Femur (tissue), 1 donor: ENCODE measurements at regions not wholly inside any gene's neighbourhood (a gene's known extent, or its start where the extent isn't known, plus 50 kb on each side); places are given as distances from the start of the nearest gene placed in this dataset.
A peak's percentile ranks its signal among the peaks of the same experiment; 100 is the strongest.

Experiments
- DNase-seq: peaks from one replicate; pipeline ENCODE4 v3.0.0-alpha.2; 2017

DNA sequence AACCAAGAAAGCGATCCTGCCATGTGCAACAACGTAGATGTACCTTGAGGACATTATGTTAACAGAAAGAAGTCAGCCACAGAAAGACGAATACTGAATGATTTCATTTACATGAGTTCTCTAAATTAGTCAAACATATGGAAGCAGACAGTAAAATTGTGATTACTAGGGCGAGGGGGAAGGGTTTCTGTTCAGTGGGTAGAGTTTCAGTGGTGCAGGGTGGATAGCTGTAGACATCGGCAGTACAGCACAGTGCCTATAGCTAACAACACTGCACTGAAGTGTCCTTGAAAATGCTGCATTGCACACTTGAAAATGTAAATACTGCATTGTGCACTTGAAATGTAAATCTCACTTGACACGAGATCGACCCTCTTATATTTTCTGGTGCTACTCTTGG, 275.3 kb downstream of the GALR1 start:
- DNase-seq: no peak

DNA sequence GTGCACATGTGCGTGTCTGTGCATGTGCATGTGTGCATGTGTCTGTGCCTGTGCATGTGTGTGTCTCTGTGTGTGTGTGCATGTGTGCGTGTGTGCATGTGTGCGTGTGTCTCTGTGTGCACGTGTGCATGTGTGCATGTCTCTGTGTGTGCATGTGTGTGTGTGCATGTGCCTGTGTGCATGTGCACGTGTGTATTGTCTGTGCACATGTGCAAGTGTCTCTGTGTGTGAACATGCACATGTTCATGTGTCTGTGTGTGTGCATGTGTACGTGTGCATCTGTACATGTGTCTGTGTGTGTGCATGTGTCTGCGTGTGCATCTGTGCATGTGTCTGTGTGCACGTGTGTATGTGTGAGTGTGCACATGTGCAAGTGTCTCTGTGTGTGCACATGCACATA, 277.3 kb downstream of the GALR1 start:
- no peak for DNase-seq

DNA sequence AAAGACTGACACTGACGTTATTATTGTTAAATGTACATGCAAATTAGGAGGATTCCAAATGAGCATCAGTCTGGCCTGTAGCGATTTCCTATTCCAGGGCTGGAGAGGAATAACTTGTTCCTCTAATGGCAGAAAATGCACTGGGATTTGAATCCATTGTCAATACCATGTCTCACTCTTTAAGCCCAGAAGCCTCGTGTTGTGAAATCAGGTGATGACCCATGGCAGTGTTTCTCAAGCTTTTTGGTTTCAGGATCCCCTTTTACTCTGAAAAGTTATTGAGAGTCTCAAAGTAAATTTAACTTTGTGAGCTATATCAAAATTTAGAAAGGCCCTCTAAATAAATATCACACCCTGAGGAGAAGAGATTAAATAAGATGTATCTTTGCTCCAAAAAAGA, 279.2 kb downstream of the GALR1 start:
- no peak for DNase-seq

DNA sequence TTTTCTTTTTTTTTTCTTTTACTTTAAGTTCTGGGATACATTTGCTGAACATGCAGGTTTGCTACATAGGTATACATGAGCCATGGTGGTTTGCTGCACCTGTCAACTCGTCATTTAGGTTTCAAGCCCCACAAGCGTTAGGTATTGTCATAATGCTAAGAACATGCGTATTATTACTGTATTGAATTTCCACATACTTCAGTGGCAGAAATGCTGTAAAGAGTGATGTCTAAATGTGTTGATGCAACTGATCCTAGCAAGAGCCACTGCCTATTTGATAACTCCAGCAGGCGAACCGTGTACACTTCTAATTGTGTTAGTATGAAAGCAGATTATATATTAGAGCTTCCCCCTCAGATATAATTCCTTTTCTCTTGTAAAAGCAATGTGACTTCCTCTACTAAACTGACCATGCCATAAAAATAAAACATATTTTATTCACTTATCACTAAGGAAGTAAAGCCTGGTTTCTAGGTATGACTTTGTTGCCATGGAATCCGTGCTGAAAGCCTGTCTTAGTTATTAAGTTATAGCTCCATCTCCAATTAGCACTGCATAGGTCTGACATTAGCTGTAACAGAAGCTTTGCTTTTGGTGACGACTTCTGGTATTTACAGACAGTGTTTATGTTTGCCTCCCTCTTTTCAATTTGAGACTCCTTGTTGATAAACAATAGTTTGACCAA, 280.0 kb downstream of the GALR1 start:
- no peak for DNase-seq

DNA sequence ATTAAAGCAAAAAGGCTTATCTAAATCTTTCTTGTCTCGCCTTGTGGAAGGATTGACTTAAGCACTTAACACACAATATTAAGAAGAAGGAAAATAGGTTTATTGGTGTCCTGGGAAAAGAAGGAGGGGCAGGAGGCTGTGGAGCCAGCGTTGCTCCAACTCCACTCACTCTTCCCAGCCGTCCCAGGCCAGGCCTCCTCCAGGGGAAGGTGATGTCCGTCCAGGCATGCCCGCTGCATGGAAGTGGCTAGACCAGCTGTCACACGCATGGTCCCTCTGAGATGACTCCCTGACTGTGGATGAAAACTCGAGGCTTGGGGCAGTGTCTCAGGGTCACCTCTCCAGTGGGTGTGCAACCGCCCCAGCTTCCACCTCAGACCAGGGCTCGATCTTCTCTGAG, 281.1 kb downstream of the GALR1 start:
- DNase-seq: no peak

DNA sequence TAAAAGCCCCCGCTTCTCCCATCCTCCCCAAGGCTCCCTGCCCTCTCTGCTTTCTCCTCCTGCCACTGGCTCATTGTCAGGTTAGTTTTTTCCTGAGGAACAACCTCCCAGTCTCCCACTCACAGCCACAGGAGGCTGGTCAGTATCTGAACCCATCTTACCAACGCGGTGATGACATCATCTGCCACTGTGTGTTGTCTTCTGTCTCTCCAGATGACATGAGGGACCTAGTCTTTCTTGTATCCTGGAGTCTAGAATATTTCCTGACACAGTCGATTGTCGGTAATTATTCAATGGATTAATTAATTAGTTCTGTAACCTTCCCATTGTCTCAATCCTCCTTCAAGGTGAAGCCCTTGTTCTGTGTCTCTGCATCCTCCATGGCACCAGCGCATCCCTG, 290.2 kb downstream of the GALR1 start:
- no peak for DNase-seq

DNA sequence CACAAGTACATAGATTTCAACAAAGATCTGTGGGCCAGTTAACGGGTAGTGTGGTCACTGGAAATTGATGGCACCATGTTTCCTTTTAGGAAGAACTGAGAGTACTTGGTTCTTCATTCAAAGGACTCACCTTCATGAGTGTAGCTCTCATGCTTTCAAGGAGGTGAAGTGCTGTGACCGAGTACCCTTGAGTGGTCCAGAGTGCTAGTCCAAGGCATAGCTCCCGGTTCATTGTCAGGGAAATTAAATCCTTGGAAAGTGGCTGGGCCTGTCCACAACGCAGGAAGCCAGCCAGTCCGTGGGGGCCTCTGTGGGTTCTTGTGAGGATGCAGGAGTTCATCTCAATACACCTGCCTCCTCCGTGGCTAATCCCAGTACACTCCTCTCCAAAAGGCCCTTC, 295.1 kb downstream of the GALR1 start:
- no peak for DNase-seq

DNA sequence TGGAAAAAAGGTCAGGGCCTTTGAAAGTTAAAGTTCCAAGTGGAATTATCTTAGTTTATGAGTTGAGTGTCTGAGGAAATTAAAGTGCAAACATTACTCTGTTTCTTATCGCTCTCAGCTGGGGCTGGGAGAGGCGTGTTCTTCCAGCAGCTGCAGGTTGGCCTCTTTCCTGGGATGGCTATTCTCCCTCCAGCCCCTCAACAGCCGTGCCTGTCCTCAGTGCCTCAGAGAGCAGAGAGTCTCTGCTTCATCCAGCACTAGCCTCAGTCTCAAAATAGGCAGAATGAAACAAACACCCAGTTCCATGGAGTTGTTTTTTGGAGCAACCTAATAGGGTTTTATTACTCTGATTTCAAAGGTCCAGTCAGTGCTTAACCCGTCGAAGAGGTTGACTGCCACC, 298.1 kb downstream of the GALR1 start:
- peak; percentile 30 for DNase-seq

DNA sequence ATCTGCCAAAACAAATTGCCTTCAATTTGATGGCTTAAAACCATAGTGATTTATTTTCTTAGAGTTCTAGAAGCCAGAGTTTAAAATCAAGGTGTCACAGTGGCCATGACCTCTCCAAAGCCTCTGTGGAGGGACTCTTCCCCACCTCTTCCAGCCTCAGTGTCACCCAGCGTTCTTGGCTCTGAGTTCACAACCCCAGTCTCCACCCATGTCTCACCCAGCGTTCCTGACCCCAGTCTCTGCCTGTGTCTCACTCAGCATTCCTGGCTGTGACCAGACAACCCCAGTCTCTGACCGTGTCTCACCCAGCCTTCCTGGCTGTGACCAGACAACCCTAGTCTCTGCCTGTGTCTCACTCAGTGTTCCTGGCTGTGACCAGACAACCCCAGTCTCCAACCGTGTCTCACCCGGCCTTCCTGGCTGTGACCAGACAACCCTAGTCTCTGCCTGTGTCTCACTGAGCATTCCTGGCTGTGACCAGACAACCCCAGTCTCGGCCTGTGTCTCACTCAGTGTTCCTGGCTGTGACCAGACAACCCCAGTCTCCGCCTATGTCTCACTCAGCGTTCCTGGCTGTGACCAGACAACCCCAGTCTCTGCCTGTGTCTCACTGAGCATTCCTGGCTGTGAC, 299.3 kb downstream of the GALR1 start:
- no peak for DNase-seq

DNA sequence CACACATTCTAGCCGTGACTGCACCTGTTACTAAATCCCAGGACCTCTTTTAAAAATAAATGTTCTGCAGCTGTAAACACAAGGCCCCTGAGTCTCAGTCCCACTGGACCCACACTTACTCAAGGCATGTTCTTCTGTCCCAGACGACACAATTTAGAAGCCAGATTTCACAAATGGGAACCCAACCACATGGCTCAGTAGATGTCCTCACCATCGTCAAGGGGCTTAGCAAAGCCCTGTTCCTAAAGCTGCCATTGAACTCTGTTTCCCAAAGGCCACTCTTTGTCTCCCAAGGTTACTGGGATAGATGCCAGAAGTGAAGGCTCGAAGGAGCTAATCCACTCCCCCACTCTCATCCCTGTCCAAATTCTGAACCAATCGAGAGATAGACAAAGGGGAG, 301.0 kb downstream of the GALR1 start:
- DNase-seq: no peak

DNA sequence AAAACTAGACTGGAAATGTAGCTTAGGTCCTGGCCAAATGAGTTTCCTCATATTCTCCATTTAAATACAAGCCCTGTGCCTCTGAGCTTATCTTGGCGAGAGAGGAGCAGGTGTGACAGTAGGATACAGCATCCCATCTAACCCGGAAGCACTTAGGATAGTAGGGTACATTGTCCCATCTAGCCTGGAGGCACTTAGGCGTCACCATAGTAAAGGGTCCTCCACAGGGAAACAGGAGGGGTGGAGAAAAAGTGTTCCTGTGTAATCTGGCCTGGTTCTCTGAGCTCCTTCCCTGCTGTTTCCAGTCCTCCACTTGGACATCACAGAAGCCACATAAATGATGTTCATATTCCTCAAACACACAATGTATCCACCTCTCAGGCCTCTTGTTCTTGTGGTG, 301.4 kb downstream of the GALR1 start:
- no peak for DNase-seq

DNA sequence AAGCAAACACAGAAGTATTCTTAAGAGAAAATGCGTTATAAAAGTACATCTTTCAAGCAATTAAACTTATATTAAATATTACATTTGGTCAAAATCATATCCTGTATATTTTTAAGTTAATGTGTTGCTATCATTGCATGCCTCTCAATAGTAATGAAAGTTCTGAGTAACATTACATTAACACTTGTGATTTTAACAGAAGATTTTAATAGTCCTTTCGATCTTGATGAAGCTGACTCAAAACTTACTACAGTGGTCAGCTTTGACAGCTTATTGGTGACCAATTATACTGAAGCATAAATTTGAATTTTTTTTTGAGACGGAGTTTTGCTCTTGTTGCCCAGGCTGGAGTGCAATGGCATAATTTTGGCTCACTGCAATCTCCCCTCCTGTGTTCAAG, 303.3 kb downstream of the GALR1 start:
- no peak for DNase-seq

DNA sequence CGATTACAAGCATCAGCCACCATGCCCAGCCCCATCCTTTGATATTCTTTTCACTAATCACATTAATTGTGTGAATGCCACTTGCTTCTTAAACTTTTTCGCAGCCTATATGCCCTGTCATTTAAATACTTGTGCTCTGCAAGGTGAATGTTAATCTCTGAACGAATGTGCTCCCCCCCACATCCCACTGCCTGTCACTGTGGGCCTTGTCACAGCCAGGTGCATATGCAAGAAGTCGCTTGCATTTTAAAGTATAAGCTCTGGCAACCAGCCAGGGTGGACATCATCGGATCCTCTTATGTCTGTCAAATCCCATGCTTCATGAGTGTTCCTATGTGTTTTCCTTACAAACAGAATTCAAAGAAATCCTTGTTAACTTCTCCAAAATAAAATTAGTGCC, 304.4 kb downstream of the GALR1 start:
- DNase-seq: no peak

DNA sequence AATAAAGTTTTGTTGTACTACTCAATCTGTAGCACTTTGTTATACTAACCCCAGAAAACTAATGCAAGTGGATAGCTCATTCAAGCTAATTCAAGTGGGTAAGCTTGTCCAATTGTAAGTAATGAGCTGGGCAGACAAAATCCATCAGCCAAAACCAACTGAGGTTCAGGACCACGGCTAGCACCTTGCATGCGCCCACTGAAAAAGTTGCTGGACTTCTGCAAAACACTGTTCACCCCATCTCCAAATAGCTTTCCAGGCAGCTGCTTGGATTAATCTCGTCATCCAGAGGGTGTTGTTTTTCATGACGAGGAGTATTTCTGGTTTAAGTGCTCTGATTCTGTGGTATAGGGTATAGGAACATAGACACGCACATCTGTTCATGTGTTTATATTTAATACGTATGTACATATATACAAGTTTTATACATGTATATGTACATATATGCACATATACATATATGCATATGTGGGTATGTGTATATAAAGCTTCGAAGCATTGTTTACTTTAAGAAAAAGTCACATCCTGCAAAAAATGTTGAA, 307.5 kb downstream of the GALR1 start:
- peak; percentile 43 for DNase-seq

DNA sequence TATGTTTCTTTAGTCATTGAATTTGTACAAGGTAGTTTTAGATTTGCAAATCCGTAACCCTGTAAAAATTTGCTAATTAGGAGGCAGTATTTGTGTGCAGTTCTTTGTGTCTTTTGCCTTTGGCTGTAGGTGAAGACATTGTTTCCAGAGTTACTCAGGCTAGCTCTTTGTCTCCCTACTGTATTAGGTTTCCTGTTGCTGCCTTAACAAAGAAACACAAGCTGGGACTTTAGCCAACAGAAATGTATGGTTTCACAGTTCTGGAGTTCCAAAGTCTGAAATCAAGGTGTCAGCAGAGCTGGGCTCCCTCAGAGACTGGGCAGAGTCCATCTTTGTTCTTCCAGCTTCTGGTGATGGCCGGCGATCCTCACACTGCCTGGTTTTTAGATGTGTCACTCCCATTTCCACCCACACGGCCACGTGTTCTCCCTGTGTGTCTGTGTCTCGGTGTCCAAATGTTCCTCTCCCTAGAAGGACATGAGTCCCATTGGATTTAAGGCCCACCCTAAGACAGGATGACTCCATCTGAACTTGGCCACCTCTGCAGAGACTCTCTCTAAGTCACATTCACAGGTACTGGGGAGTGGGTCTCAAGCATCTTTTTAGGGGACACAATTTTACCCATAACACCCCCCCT, 309.7 kb downstream of the GALR1 start:
- DNase-seq: no peak

DNA sequence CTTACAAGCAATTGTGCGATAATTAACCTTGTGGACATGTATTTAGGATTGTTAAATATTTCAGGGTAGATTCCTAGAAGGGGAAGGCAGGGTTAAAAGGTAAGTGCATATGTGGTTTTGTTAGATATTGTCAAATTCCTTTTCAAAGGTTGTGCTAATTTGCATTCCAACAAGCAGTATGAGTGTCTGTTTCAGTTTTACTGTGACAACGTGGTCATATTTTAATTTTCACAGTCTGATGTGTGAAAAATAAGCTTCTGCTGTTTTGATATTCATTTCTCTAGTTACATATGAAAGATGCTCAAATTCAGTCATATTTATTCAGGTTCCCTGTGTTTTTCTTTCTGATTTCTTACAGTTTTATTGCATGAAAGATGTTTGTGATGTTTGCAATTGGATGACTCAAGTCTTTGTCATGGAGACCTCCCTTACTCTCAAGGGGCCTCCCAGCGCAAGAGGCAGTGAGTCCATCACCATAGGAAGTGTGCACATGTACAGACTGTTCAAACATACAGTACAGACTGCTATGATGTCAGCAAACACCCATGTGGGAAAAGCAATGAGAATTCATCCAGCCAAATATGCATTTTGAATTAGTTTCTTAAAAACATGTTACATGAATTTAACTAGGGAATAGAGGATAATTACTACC, 310.8 kb downstream of the GALR1 start:
- no peak for DNase-seq

DNA sequence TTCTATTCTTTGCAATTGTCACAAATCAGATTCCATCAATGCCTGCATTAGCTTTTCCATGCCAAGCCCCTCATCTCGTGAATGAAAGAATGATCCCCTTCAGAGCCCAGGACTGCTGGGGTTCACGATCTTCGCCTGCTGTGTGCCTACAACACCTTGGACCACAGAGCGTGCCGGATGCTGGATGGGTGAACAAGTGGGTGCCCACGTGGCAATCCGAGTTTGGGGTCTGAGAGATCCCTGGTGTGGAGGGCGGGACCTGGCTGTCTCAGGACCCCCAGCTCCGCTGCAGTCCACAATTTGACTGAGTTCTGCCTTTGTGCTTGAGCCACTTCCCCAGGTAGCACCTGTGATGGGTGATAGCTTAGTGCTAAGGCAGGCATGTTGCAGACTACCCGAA, 317.0 kb downstream of the GALR1 start:
- DNase-seq: no peak

DNA sequence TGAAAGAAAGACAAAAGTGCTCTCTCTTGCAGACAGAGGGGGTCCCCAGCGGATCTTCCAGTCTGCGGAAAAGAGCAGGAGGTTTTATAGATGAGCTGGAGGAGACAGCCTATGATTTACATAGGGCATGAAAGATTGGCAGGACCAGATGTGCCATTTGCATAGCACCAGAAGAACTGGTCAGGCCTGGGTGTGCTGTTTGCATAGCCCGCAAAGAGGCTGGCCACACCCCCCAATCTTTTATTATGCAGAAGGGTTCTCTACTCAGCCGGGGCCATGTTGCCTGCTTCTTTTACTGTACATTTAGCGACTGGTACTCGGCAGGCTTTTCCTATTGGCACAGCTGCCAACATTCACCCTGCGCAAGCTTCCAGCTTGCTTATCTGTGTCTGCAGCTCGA, 317.6 kb downstream of the GALR1 start:
- DNase-seq: no peak

DNA sequence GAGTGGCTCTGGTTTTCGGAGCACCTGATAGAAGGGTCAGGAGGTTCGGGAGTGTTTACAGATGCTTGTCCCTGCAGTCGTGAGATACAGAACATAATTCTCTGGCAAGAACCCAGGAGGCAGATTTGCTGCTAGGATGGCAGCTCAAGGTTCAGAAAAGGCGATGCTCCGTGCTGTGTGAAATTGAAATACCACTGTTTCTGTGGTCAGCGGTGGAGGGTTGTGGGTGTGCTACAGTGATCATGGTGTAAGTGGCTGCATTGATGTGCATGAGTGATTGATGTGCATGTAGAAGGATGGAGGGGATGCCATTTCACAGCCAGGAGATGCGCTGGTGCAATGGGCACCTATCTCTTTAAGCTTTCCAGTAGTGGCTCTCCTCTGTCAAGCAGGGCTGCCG, 322.1 kb downstream of the GALR1 start:
- no peak for DNase-seq

DNA sequence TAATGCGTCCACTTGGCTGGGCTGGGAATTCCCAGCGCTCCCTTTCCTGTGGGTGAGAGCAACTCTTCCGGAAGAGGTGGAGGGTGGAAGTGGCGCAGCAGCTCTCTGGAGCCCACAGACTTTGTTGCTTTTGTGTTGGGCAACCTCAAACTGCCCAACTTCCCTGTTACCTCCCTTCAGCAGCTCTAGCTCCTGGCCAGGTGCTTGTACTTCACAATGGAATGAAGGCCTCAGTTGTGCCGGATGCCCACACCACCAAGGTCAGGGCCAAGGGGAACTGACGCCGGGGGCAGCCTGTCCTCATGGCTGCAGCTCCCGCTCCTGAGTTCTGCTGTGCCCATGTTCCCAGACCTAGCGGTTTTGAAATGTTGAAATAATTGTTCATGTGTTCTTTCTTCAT, 322.9 kb downstream of the GALR1 start:
- DNase-seq: no peak

DNA sequence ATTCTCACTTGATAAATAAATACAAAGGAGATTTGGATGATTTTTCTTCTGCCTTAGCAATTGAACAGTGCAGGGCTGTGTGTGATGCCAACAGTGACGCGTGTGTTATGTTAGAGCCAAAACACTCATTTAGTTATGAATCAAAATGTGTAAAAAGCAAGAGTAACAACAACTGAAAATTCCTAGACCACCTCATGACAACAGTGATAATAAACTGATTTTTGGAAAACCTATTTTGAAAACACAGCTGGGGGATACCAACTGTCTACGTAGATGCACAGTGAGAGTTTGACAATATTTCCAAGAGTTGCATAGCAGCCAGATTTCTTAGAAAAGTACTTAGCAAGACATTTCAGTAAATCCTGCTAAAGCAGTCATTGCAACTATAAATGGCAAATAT, 323.9 kb downstream of the GALR1 start:
- DNase-seq: no peak

DNA sequence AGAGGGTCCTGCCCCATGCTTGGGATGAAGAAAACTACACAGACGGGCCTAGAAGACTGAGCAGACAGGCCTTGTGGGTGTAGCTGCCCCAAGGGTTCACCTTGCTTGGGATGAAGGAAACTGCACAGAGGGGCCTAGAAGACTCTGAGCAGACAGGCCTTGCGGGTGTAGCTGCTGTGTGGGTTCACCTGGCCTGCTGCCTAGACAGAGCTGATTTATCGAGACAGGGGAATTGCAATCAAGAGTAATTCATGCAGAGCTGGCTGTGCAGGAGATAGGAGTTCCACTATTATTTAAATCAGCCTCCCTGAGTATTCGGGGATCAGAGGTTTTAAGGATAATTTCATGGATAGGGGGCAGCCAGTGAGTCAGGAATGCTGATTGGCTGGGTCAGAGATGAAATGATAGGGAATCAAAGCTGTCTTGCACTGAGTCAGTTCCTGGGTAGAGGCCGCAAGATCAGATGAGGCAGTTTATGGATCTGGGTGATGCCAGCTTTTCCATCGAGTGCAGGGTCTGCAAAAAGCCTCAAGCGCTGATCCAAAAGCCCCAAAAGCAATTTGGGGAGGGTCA, 341.4 kb downstream of the GALR1 start:
- no peak for DNase-seq

DNA sequence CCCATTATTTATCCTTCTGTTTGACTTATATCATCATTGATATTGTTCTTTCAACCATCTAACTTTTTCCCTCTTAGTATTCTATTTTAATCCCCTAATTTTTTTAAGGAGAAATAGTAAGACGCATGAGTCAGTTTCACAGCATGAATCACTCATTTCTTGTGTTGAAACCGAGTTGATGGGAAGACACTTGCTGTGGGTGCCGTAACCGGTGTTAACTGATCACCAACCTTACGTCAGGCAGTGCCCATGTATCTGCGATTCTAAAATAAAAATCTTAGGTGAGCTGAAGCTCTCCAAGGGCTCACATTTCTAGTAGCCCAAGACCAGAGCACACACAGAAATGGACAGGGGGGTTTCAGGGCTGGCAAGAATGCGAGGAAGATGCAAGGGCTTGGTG, 348.1 kb downstream of the GALR1 start:
- DNase-seq: no peak

DNA sequence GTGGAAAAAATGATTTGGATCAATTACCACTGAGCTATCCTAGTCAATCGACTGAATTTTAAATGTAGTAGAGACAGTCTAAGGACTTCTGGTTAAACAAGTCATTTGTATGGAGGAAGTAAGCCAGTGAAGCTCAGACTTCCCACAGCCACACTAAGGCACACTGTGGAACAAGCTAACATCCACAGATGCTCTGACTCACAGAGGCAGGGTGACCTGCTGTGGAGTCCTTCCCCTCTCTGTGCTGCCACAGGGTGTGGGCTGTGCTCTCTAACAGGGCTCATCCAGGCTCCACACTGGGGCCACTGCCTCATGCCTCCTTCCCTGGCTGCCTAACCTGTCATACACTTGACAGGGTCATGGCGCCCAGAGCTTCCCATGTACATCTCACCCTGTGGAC, 351.0 kb downstream of the GALR1 start:
- DNase-seq: no peak
